ENCODE measurements at regions not wholly inside any gene's neighbourhood (a gene's known extent, or its start where the extent isn't known, plus 50 kb on each side); places are given as distances from the start of the nearest gene placed in this dataset.

GRCh38 chr14:85235868-85236267 lies 294.1 kb upstream of the FLRT2 start:
- Histone ChIP-seq H3K9me3 (replicated peaks in 1 of 2; ENCODE audit: control insufficient read depth in 1 of 2, insufficient read depth in 1 of 2, low read length in 2 of 2) (no peaks in the 10 kb centered on the region), H3K79me2 (ENCODE audit: insufficient read depth, low read length) (no peaks in the 10 kb centered on the region), H3K27ac (ENCODE audit: low read depth in 1 of 2, low read length in 2 of 2) (no peak overlapping the region), H3K27me3 (ENCODE audit: control insufficient read depth in 2 of 2, insufficient read depth in 2 of 2, low read length in 2 of 2) (no peaks in the 10 kb centered on the region), H3K4me3 (replicated peaks in 1 of 3; ENCODE audit: low read depth in 2 of 3, low read length in 3 of 3) (no peak overlapping the region), H3K36me3 (replicated peaks in 1 of 2; ENCODE audit: control insufficient read depth in 1 of 2, insufficient read depth in 2 of 2, low read length in 2 of 2) (no peaks in the 10 kb centered on the region), H3K9ac (ENCODE audit: insufficient read depth, low read length, poor library complexity, severe bottlenecking) (no peak overlapping the region), H4K20me1 (ENCODE audit: insufficient read depth, low read length) (no peaks in the 10 kb centered on the region), H2AFZ (ENCODE audit: insufficient read depth, low read depth, low read length, poor library complexity, severe bottlenecking) (no peak overlapping the region), H3K4me2 (replicated peaks; ENCODE audit: extremely low read depth, low read length, poor library complexity, severe bottlenecking) (no peak overlapping the region), H3K4me1 (ENCODE audit: control insufficient read depth in 1 of 2, insufficient read depth in 2 of 2, low read length in 2 of 2) (no peaks in the 10 kb centered on the region)
- intact Hi-C loops (cut with micrococcal nuclease) = no loop called here
- peaks cover 2% of the 10 kb centered on the region for H3K4me1 Mint-ChIP-seq
- WGBS (ENCODE audit: insufficient coverage) = no CpG with 5 or more reads among the region's 3 CpGs
- TF ChIP-seq CTCF (IDR thresholded peaks at IDR 0.05) = no peak
- no peaks in the 10 kb centered on the region for H3K36me3 Mint-ChIP-seq
- no peak overlapping the region for H3K27ac Mint-ChIP-seq
- no peaks in the 10 kb centered on the region for H3K27me3 Mint-ChIP-seq (ENCODE audit: low read depth in 3 of 3)
- H3K4me3 Mint-ChIP-seq = no peak overlapping the region
- DNase-seq = no peak
- H3K9me3 Mint-ChIP-seq = peaks cover 0 to 8% (median 3%) of the 10 kb centered on the region in 7 donors

- H3K27ac Mint-ChIP-seq = no peak overlapping the region
- intact Hi-C loops (cut with micrococcal nuclease) = no loop called here
- TF ChIP-seq CTCF (IDR thresholded peaks at IDR 0.05) = no peak
Observed at GRCh38 chr14:85236296-85236695, 293.6 kb upstream of the FLRT2 start.

More at GRCh38 chr14:85236296-85236695, 293.6 kb upstream of the FLRT2 start:
- no peak for DNase-seq
- no peaks in the 10 kb centered on the region for H3K27me3 Mint-ChIP-seq (ENCODE audit: low read depth in 3 of 3)
- Histone ChIP-seq H3K27ac (ENCODE audit: low read depth in 1 of 2, low read length in 2 of 2) (no peak overlapping the region), H3K9me3 (replicated peaks in 1 of 2; ENCODE audit: control insufficient read depth in 1 of 2, insufficient read depth in 1 of 2, low read length in 2 of 2) (no peaks in the 10 kb centered on the region), H2AFZ (ENCODE audit: insufficient read depth, low read depth, low read length, poor library complexity, severe bottlenecking) (no peak overlapping the region), H3K79me2 (ENCODE audit: insufficient read depth, low read length) (no peaks in the 10 kb centered on the region), H3K9ac (ENCODE audit: insufficient read depth, low read length, poor library complexity, severe bottlenecking) (no peak overlapping the region), H3K4me3 (replicated peaks in 1 of 3; ENCODE audit: low read depth in 2 of 3, low read length in 3 of 3) (no peak overlapping the region), H3K36me3 (replicated peaks in 1 of 2; ENCODE audit: control insufficient read depth in 1 of 2, insufficient read depth in 2 of 2, low read length in 2 of 2) (no peaks in the 10 kb centered on the region), H3K27me3 (ENCODE audit: control insufficient read depth in 2 of 2, insufficient read depth in 2 of 2, low read length in 2 of 2) (no peaks in the 10 kb centered on the region), H4K20me1 (ENCODE audit: insufficient read depth, low read length) (no peaks in the 10 kb centered on the region), H3K4me2 (replicated peaks; ENCODE audit: extremely low read depth, low read length, poor library complexity, severe bottlenecking) (no peak overlapping the region), H3K4me1 (ENCODE audit: control insufficient read depth in 1 of 2, insufficient read depth in 2 of 2, low read length in 2 of 2) (no peaks in the 10 kb centered on the region)
- H3K36me3 Mint-ChIP-seq = no peaks in the 10 kb centered on the region
- H3K4me3 Mint-ChIP-seq = no peak overlapping the region
- peaks cover 2% of the 10 kb centered on the region for H3K4me1 Mint-ChIP-seq
- peaks cover 0 to 8% (median 2%) of the 10 kb centered on the region in 7 donors for H3K9me3 Mint-ChIP-seq
- no CpG with 5 or more reads among the region's 1 CpG for WGBS (ENCODE audit: insufficient coverage)

Measured in CD14-positive monocyte (primary cell).